HFF-Myc (cell line): ENCODE measurements at regions not wholly inside any gene's neighbourhood (a gene's known extent, or its start where the extent isn't known, plus 50 kb on each side); places are given as distances from the start of the nearest gene placed in this dataset.

ENCODE experiments used
- DNase-seq: peaks from one replicate; pipeline ENCODE4 v3.0.0-alpha.2; 2011; ENCODE audit warnings: low read depth; ENCODE audit errors: extremely low read depth
- H3K4me3 ChIP-seq: replicated peaks from 2 replicates; pipeline ENCODE4 v1.5.1; 2011; ENCODE audit warnings: low read depth, mild to moderate bottlenecking, control low read depth, low read length
- TF ChIP-seq, protein P1 (sequence below): IDR thresholded peaks from 2 replicates; pipeline ENCODE4 v1.5.1; 2012; ENCODE audit warnings: mild to moderate bottlenecking, low read depth, low read length, control low read depth; ENCODE audit errors: missing control alignments

DNA sequence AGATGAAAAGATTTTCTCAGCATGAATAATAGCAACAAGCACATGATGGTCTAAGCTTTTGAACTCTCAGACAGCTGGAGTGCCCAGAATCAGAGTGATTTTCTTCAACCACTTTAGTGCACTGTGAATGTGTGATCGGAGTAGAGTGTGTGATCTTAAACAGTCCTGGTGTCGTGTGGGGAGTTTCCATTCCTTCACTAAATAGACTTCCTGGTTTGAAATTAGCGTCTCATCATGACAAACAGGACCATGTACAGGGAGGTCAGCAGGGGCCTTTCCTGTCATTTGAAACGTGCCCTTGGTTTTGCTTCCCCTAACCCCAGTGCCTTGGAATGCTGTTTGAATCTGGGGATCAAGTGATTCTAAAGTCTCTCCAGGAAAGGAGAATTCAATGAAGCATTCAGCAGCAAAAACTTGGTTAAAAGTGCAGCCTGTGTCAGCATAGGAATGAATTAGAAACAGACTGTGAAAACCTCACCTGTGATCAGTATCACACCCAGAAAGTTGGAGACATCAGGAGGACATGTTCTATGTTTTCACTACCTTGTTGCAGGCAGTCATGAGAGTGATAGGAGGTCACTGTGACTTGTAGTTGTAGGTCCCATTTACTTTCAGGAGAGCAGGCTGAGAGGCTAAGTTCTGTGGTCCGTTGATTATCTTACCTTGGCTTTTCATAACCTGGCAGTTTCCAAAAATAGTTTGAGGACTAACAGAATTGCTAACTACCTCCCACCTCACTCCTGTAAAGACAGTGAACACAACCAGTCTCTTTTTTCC lies 400.3 kb downstream of the MTX2 start:
- no peak for DNase-seq
- TF ChIP-seq, protein P1, sequence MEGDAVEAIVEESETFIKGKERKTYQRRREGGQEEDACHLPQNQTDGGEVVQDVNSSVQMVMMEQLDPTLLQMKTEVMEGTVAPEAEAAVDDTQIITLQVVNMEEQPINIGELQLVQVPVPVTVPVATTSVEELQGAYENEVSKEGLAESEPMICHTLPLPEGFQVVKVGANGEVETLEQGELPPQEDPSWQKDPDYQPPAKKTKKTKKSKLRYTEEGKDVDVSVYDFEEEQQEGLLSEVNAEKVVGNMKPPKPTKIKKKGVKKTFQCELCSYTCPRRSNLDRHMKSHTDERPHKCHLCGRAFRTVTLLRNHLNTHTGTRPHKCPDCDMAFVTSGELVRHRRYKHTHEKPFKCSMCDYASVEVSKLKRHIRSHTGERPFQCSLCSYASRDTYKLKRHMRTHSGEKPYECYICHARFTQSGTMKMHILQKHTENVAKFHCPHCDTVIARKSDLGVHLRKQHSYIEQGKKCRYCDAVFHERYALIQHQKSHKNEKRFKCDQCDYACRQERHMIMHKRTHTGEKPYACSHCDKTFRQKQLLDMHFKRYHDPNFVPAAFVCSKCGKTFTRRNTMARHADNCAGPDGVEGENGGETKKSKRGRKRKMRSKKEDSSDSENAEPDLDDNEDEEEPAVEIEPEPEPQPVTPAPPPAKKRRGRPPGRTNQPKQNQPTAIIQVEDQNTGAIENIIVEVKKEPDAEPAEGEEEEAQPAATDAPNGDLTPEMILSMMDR: no peak
- no peak overlapping the region for H3K4me3 ChIP-seq

DNA sequence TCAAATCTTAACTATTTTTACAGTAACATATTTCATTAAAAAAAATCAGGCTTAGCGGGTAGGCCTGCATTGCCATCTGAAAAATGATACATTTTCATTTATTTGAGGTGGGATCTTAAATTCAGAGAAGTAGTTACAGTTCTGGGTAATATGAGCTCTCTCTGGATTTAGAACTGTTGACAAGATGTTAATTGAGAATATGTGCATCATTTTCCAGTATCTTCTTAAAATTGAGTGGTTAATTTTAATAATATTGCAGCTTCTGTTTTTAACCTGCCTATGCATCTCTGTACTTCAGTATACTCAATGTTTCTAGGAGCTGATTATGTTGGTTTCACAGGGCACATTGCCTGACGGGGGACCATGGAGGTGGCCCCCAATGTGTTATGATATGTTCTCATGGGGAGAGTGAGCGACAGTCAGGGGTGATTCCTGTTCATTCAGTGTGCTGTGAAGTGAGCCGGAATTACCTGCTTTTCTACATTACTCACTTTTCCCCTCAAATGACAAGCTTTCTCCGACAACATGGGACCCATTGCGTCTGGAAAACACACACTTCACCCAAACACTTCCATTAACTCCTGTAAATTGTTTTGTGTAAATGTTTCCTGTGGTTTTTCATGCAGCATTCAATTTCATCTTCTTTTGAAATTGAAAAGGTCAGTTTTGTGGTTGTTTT lies 406.2 kb downstream of the MTX2 start:
- no peak overlapping the region for H3K4me3 ChIP-seq
- TF ChIP-seq, protein P1: no peak
- no peak for DNase-seq

DNA sequence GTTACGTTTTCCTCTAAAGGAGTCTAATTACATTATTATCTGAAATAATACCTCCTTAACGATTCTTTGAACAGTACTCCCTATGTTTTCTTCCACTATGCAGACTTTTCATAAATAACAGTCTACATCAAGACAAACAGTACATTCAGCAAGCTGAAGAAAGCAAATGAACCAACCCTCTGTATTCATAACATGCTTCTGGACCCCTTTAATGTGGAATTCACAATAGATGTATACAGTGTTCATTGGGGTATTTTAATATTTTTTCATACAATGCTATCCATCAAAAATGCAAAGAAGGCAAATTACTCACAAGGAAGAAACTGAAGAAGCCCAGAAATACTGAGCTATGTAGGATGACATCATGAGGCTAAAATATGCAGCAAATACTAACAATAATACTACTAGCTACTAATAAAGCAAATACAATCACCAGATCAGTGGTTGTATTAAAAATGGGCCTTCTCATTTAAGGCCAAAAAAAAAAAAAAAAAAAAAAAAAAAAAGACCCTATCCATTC lies 408.6 kb downstream of the MTX2 start:
- no peak overlapping the region for H3K4me3 ChIP-seq

DNA sequence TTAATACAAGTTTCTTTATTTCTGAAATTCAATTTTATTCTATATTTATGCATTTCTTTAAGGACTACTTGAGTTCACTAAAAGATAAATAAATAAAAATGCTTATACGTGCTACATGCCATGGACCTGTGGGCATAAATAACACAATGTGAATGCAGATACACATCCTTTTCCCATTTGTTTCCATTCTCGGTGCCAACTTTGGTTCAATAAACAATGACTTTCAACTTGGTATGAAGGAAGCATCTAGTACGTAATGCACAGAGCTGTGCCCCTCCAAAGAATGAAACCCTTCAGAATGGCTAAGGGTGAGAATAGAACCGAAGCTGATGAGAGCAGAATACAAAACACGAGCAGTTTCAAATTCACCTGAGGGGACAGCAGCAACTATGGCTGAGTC lies 409.3 kb downstream of the MTX2 start:
- TF ChIP-seq, protein P1: no peak
- DNase-seq: no peak
- H3K4me3 ChIP-seq: no peak overlapping the region

More for the DNA sequence above, 408.6 kb downstream of the MTX2 start:
- DNase-seq: no peak
- TF ChIP-seq, protein P1: no peak

DNA sequence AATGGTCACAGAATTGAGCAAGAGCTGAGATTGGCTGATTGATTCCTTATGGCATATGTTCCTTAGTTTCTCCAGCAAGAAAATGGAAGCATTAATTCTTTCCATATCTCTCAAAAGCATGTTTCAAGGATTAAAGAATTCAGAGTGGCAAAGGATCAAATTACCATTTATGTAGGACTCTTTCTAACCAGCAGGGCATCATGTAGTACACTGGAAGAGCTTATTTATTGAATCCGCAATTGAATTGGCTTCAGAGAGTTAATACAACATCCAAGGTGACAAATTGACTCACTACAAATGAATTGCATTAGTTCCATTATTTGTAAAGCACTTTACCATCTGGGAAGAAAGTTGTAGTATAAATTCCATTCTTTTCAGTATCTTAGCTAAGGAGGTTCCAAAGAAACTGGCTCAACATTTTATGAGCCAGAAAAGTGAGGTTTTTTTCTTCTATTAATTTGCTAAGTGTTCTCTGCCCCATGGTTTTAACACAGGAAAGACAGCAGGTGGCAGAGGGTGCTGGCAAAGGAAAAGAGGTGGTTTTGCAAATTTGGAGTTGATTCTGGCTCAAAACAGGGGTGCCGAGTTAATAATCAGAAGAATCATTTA lies 409.9 kb downstream of the MTX2 start:
- TF ChIP-seq, protein P1: no peak
- H3K4me3 ChIP-seq: no peak overlapping the region
- no peak for DNase-seq

DNA sequence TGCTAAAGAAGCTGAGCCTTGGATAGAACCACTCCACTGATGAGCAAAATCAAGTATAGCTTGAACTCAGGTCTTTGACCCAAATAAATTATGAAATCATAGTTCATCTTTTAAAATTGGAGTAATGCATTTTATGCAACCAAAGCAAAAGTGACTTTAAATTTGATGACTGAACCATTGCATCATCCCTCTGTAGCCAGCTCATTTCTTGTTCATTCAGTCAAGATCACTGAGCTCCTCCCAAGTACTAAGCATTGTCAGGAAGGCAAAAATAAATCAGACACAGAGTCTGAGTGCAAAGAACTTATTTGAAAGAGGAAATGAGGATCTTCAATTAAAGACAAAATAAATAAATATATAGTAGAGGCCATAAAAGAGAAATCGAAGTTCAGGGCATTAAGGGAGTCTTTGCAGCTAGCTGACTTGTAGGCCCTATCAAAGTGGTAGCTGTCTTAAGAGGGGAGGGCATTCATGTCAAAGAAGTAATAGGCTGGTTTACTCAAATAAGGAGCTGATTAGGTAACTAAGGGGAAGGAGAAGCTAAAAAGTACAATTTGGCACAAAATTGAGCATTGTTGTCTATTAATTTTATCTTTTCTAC lies 411.8 kb downstream of the MTX2 start:
- TF ChIP-seq, protein P1: no peak
- H3K4me3 ChIP-seq: no peak overlapping the region
- no peak for DNase-seq
